H1 (cell line): ENCODE measurements at regions not wholly inside any gene's neighbourhood (a gene's known extent, or its start where the extent isn't known, plus 50 kb on each side); places are given as distances from the start of the nearest gene placed in this dataset.

Source experiments
- CHD2 ChIP-seq: IDR thresholded peaks from 2 replicates; pipeline ENCODE4 v1.6.1; 2012; ENCODE audit warnings: low read length, improper control_type of control experiment
- CREB1 ChIP-seq: IDR thresholded peaks from 2 replicates; pipeline ENCODE4 v1.6.1; 2012; ENCODE audit warnings: inconsistent platforms
- EP300 ChIP-seq, 2 experiments: IDR thresholded peaks; 1 replicate in 1 of 2; 2 replicates in 1 of 2; pipeline ENCODE4 v1.6.1; 2011 to 2012; ENCODE audit warnings: low read depth in 2 of 2, low read length in 2 of 2, mild to moderate bottlenecking in 2 of 2, borderline replicate concordance in 1 of 2, inconsistent platforms in 1 of 2, moderate library complexity in 1 of 2
- POLR2AphosphoS5 ChIP-seq: IDR thresholded peaks from 2 replicates; pipeline ENCODE4 v1.6.1; 2011; ENCODE audit warnings: low read depth, low read length
- SAP30 ChIP-seq: fragments of 300-600 bp; sonication (generic); IDR thresholded peaks from 2 replicates; pipeline ENCODE4 v1.7.1; 2012; ENCODE audit warnings: low read length, moderate library complexity, mild to moderate bottlenecking, inconsistent platforms; ENCODE audit not compliant: insufficient read depth, insufficient replicate concordance
- SIN3A ChIP-seq, 2 experiments: IDR thresholded peaks in 1 of 2; conservative IDR thresholded peaks in 1 of 2; 2 replicates each; pipeline ENCODE4 v1.6.1; 2011 to 2012; ENCODE audit warnings: low read length in 2 of 2, improper control_type of control experiment in 1 of 2, low read depth in 1 of 2, mild to moderate bottlenecking in 1 of 2
- TF ChIP-seq, protein P1 (sequence below), 3 experiments: IDR thresholded peaks; 1 replicate in 2 of 3; 2 replicates in 1 of 3; pipeline versions ENCODE4 v1.5.1 to v1.6.1; 2011; ENCODE audit warnings: low read length in 3 of 3, mild to moderate bottlenecking in 3 of 3, inconsistent platforms in 2 of 3, low read depth in 1 of 3, moderate library complexity in 1 of 3; ENCODE audit not compliant: insufficient read depth in 1 of 3; ENCODE audit errors: control extremely low read depth in 1 of 3

DNA sequence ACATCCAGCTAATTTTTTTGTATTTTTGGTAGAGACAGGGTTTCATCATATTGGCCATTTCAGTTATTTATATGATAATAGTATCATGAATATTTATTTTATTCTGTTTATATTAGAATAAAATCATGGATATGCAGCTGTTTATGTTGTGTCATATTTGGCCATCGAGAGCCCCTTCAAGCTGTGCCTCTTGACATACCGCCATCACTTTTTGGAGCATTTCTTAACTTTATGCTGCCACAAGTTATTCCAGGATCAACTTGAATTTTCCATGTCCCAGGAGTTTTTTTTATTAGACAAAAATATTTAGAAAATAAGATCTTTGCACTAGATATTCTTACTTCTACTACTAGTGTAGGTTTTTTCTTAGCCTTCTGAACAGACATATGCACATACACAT lies 1067.0 kb upstream of the LRRTM3 start:
- TF ChIP-seq, protein P1, sequence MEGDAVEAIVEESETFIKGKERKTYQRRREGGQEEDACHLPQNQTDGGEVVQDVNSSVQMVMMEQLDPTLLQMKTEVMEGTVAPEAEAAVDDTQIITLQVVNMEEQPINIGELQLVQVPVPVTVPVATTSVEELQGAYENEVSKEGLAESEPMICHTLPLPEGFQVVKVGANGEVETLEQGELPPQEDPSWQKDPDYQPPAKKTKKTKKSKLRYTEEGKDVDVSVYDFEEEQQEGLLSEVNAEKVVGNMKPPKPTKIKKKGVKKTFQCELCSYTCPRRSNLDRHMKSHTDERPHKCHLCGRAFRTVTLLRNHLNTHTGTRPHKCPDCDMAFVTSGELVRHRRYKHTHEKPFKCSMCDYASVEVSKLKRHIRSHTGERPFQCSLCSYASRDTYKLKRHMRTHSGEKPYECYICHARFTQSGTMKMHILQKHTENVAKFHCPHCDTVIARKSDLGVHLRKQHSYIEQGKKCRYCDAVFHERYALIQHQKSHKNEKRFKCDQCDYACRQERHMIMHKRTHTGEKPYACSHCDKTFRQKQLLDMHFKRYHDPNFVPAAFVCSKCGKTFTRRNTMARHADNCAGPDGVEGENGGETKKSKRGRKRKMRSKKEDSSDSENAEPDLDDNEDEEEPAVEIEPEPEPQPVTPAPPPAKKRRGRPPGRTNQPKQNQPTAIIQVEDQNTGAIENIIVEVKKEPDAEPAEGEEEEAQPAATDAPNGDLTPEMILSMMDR (IDR thresholded peaks at IDR 0.05; ENCODE audit: control extremely low read depth in 1 of 3, insufficient read depth in 1 of 3, low read depth in 1 of 3, low read length in 3 of 3), result no peak
- TF ChIP-seq SIN3A (conservative IDR thresholded peaks at IDR 0.05 in 1 of 2, IDR thresholded peaks at IDR 0.05 in 1 of 2; ENCODE audit: low read depth in 1 of 2, low read length in 2 of 2), result no peak
- TF ChIP-seq SAP30, result no peak
- no peak for TF ChIP-seq EP300 (IDR thresholded peaks at IDR 0.05; ENCODE audit: borderline replicate concordance in 1 of 2, low read depth in 2 of 2, low read length in 2 of 2)
- TF ChIP-seq POLR2AphosphoS5, result no peak
- no peak for TF ChIP-seq CREB1
- TF ChIP-seq CHD2, result no peak
